ENCODE measurements at regions not wholly inside any gene's neighbourhood (a gene's known extent, or its start where the extent isn't known, plus 50 kb on each side); places are given as distances from the start of the nearest gene placed in this dataset.

GRCh38 chr20:58577139-58577806, 62.1 kb upstream of the APCDD1L start:
- TF ChIP-seq CTCF (conservative IDR thresholded peaks at IDR 0.05; ENCODE audit: low read depth, low read length) (no peak), NFE2L2 (IDR thresholded peaks at IDR 0.05; ENCODE audit: low read depth, low read length) (no peak), POLR2A (IDR thresholded peaks at IDR 0.05; ENCODE audit: low read depth, low read length) (no peak), RCOR1 (IDR thresholded peaks at IDR 0.05; ENCODE audit: insufficient replicate concordance, low read length) (no peak), RAD21 (IDR thresholded peaks at IDR 0.05; ENCODE audit: low read length) (no peak), CEBPB (IDR thresholded peaks at IDR 0.05; ENCODE audit: low read depth, low read length) (no peak), RFX5 (IDR thresholded peaks at IDR 0.05; ENCODE audit: low read depth, low read length) (no peak), CHD1 (IDR thresholded peaks at IDR 0.05; ENCODE audit: low read depth, low read length) (no peak), BHLHE40 (IDR thresholded peaks at IDR 0.05; ENCODE audit: low read depth, low read length) (no peak), MAFK (IDR thresholded peaks at IDR 0.05; ENCODE audit: low read depth, low read length) (no peak), USF2 (IDR thresholded peaks at IDR 0.05; ENCODE audit: low read depth, low read length) (no peak), SMC3 (IDR thresholded peaks at IDR 0.05; ENCODE audit: low read depth, low read length) (no peak), MXI1 (IDR thresholded peaks at IDR 0.05; ENCODE audit: borderline replicate concordance, low read depth, low read length) (no peak)

Data from IMR-90 (cell line).